UCSD-AML1 (cell line): ENCODE measurements at regions not wholly inside any gene's neighbourhood (a gene's known extent, or its start where the extent isn't known, plus 50 kb on each side); places are given as distances from the start of the nearest gene placed in this dataset.
A peak's percentile ranks its signal among the peaks of the same experiment; 100 is the strongest.
"Not testable (repeated sequence)": the region's sequence is repeated elsewhere in the genome, so short reads cannot be mapped to it uniquely, and the experiment has no call there.

Source experiments
- DNase-seq: peaks from one replicate; lab custom pipeline; 2025; ENCODE audit not compliant: unreplicated experiment; lab: John Stamatoyannopoulos, UW

DNA sequence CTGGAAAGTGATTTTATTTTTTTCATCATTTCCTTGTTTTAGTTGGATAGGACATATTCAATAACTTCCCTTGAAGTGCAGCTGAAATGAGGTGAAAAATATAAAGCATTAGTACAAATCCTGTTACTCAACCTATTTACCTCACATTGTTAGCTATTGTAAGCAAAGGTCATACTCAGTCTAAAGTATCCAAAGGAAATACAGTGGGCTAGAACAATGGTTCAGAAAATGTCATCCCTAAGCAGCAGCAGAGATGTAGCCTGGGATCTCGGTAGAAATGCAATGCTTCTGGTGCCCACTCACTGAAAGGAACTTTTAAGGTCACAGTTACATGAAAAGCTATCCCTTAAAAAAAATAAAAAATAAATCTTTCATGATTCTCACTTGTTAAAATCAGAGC, 300.6 kb downstream of the PPP4R3C start:
- DNase-seq: no peak

DNA sequence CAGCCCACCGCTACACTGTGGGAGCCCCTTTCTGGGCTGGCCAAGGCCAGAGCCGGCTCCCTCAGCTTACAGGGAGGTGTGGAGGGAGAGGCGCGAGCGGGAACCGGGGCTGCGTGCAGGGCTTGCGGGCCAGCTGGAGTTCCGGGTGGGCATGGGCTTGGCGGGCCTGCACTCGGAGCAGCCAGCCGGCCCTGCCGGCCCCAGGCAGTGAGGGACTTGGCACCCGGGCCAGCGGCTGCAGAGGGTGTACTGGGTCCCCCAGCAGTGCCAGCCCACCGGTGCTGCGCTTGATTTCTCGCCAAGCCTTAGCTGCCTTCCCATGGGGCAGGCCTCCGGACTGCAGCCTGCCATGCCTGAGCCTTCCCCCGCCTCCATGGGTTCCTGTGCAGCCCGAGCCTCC, 306.2 kb downstream of the PPP4R3C start:
- DNase-seq: not testable (repeated sequence)

DNA sequence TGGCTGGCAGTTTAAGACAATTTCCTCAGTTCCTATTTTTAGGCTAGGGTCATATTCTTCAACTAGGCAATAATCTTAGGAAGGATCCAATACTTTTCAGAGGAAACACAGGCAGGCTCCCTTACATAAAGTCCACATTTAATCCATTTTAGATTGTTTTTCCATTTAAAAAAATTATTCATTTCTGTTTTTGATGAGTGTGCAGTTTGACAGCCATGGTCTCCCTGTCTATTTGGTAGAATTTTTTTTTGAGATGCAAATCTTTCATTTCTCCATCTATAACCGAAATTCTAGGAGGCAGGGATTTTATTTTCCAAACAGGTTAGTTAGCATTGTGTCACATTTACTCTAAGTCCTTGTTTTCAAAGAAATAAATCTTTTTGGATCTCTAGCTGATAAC, 326.8 kb downstream of the PPP4R3C start:
- DNase-seq: no peak

- no peak for DNase-seq
These were observed 330.3 kb downstream of the PPP4R3C start for GRCh38 chrX:27132862-27133261.

DNA sequence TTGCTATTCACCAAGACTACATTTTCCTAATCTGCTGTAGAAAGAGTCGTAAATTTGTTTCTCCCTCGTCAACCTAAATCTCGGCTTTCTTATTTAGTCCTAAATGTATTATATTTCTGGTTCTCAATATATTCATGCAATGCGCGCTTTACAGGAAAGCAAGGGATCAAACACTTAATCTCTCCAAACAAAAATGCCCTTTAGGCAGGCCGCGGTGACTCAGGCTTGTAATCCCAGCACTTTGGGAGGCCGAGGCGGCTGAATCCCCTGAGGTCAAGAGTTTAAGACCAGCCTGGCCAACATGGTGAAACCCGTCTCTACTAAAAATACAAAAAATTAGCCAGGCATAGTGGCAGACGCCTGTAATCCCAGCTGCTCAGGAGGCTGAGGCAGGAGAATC, 376.0 kb downstream of the PPP4R3C start:
- not testable (repeated sequence) for DNase-seq

- DNase-seq: no peak
These were observed 376.9 kb downstream of the PPP4R3C start for GRCh38 chrX:27086237-27086636.

GRCh38 chrX:27085346-27085745, 377.8 kb downstream of the PPP4R3C start:
- DNase-seq: no peak

DNA sequence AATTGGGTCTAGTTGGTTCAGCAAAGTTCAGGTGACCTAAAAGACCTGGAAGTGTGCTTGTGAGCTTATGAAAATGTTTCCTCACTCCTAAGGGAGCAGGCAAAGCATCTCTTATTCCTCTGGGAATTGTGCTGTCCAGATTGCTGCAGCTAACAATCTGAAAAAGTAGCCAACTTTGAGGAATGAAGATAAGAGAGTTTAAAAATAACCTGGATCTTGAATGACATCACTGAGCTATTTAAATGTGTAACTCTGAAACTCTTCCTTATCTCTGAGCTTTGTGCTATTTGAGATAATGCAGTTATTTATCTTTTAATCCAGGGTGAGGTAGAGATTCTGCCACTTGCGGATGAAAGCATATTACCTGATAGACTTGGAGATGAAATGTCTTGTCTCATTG, 384.8 kb downstream of the PPP4R3C start:
- DNase-seq: no peak

DNA sequence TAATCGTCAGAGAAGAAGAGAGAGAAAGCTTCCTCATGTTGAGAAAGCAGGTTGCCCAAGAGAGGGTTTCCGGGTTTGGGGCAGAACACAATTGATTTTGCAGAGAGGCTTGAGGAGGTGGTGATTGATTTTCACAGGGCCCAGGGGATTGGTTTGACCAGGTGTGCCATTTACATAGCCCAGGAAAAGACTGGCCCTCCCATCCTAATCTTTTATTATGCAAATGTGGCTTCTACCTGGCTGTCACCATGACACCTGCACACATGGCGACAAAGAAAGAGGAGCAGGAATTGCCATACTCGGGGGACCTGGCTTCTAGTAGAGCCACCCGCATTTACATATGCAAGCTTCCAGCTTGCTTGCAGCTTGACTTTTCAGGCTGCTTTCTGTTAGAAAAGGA, 405.3 kb downstream of the PPP4R3C start:
- DNase-seq: no peak

DNA sequence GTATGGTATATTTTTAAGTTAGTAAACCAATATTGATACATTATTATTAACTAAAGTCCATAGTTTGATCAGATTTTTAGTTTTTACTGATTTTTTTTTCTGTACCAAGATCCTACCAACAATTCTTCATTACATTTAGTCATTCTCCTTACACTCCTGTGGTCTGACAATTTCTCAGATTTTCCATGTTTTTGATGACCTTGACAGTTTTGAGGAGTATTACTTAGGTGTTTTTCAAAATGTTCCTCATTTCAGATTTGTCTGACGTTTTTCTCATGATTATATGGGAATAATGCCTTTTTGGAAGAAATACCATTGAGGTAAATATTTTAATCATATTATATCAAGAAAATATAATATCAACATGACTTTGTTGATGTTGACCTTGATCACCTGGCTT, 423.8 kb downstream of the PPP4R3C start:
- no peak for DNase-seq

DNA sequence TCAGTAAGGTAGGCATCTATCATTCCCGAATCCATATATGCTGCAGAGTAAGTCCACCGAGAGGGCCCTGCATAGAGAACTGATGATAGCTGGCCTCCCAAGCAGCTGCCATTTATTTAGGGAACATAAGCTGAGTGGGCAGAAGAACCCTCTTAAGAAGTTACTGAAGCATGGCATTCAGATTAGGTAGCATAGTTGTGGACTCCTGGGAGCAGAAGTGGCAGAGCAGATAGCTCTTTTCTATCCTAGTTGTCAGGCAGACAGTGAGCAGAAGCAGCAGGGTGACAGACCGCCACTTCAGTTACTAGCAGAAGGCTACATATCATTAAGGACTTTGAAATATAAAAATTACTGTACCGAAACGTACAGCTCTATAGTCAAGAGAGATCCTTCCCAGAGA, 454.7 kb downstream of the PPP4R3C start:
- DNase-seq: no peak

DNA sequence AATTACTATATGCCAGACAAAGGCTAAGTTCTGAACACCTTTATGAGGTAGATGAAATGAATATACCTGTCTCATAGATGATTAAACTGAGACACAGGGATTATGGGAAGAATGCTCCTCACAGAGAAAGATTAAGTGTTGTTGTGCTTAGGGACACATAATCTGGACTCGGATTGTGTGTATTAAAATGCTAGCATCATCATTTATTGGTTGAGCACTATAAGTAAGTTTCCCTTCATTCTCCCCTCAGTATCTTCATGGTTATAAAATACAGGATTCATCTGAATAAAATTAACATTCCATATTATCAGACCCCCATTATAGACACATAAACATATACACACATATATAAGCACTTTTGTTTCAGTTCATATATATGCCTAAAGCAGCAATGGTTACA, 463.5 kb downstream of the PPP4R3C start:
- DNase-seq: no peak

GRCh38 chrX:26958261-26958660, 504.9 kb downstream of the PPP4R3C start:
- no peak for DNase-seq

GRCh38 chrX:26954029-26954428, 509.1 kb downstream of the PPP4R3C start:
- no peak for DNase-seq

- DNase-seq: no peak
These were observed 510.9 kb downstream of the PPP4R3C start for GRCh38 chrX:26952213-26952612.

DNA sequence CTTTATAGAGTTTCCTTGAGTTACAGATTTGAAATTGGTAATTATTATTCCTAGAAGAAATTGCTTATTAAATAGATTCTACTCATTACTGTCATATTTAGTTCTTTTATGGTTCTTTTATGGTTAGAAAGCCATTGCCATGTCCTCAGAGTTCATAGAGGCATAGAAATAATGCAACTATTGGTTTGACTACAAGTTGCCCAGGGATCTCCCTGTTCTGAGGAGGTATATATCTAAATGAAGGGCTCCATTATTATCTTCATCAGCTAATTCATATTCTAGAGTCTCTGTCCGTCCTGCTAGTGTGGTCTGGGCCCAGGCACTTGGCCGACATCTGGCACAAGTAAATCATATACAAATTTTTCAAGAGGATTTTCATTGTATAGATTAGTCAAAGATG, 535.7 kb downstream of the PPP4R3C start:
- DNase-seq: no peak

DNA sequence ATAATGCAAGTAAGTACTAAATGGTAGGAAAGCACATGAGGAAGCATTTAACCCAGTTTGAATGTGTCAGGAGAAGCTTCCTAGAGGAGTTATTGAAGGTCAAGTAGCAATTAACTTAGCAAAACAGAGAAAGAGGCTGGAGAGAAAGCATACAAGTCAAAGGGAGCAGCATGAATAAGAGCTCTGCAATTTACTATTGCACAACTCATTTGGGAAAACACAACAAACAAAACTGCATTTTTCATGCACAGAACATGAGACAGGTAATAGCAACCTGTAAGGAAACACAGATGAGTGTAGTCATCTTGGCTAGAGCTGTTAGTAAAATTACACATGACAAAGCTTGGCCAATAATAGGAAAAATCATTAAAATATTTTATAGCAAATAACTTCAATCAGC, 538.1 kb downstream of the PPP4R3C start:
- no peak for DNase-seq

DNA sequence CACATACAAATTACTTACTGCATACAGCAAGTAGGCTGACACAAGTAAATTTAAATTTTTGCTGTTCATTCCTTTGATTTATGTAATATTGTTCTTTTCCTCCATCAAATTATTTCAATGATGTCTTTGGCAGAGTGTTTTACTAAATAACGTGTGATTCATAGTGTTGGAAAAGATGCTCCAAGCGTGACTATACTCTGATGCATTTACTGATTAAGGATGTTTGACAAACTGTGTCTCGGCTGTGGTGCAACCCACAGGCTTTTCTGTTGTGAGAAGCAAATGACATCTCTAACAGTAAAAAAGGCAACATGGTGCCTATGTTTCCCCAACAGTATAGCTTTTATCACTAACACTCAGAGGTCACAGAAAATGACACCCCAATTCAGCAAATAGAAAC, 540.9 kb downstream of the PPP4R3C start:
- no peak for DNase-seq

GRCh38 chrX:26918631-26919030, 544.5 kb downstream of the PPP4R3C start:
- peak; percentile 9 for DNase-seq

DNA sequence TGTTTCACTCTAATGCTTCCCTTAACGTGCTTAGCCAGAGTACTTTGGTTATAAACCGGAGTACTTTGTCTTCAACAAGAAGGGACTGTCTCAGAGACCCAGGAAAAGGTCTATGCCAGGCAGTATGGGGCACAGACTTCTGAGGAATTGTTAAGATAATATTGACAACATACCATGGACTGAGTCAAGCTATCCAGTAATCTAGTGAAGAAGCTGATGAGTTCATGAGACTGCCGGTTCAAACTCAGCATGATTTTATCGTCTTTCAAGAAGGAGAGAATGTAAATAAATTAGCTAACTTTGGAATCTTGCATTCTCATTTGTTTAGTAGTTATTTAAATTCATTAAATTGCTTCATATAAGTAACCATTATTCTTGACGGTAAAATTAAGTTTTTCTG, 546.1 kb downstream of the PPP4R3C start:
- DNase-seq: no peak

- no peak for DNase-seq
These were observed 548.1 kb downstream of the PPP4R3C start for GRCh38 chrX:26915064-26915463.

DNA sequence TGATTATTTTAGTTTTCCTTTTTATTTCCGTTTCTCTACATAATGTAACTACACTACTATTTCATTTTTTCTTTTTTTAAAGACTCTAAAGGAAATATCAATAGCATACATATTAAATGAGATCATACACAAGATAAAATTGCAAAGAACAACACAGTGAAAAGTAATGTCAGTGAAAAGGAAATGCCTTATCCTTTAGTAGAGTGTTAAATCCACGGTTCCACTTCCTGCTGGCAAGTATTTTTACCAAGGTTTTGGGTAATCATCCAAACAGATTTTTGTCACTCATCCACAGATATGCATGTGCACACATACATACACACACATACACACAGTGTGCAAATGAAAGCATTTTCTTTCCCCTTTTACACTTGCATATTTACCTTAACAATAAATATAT, 548.9 kb downstream of the PPP4R3C start:
- DNase-seq: no peak

DNA sequence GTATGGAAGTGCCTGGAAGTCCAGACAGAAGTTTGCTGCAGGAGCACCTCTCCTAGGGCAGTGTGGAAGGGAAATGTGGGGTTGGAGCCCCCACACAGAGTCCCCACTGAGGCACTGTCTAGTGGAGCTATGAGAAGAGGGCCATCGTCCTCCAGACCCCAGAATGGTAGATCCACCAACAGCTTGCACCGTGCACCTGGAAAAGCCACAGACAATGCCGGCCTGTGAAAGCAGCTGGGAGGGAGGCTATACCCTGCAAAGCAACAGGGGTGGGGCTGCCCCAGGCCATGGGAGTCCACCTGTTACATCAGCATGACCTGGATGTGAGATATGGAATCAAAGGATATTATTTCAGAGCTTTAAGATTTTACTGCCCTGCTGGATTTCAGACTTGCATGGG, 551.4 kb downstream of the PPP4R3C start:
- not testable (repeated sequence) for DNase-seq

- no peak for DNase-seq
These were observed 553.4 kb downstream of the PPP4R3C start for GRCh38 chrX:26909728-26910127.
